Right kidney (tissue), 1 donor: ENCODE measurements at regions not wholly inside any gene's neighbourhood (a gene's known extent, or its start where the extent isn't known, plus 50 kb on each side); places are given as distances from the start of the nearest gene placed in this dataset.

Experiments used
- DNase-seq: peaks from one replicate; pipeline ENCODE4 v3.0.0-alpha.2; 2016

- DNase-seq = no peak
Measured at GRCh38 chr22:48870436-48870835, 957.2 kb downstream of the BRD1 start.

- no peak for DNase-seq
Measured at GRCh38 chr22:48869788-48870187, 957.9 kb downstream of the BRD1 start.

- no peak for DNase-seq
Measured at GRCh38 chr22:48869161-48869560, 958.5 kb downstream of the BRD1 start.

GRCh38 chr22:48868554-48868953, 959.1 kb downstream of the BRD1 start:
- DNase-seq = no peak

- DNase-seq = no peak
Measured at GRCh38 chr22:48867891-48868290, 959.8 kb downstream of the BRD1 start.

- no peak for DNase-seq
Measured at GRCh38 chr22:48866906-48867681, 960.6 kb downstream of the BRD1 start.

- DNase-seq = no peak
Measured at GRCh38 chr22:48864748-48865147, 962.9 kb downstream of the BRD1 start.

- DNase-seq = no peak
Measured at GRCh38 chr22:48863965-48864528, 963.6 kb downstream of the BRD1 start.

- no peak for DNase-seq
Measured at GRCh38 chr22:48860557-48860956, 967.1 kb downstream of the BRD1 start.

- DNase-seq = no peak
Measured at GRCh38 chr22:48858856-48859255, 968.8 kb downstream of the BRD1 start.

- DNase-seq = no peak
Measured at GRCh38 chr22:48858121-48858520, 969.6 kb downstream of the BRD1 start.

- DNase-seq = no peak
Measured at GRCh38 chr22:48857202-48857805, 970.4 kb downstream of the BRD1 start.

- DNase-seq = no peak
Measured at GRCh38 chr22:48856308-48856615, 971.4 kb downstream of the BRD1 start.

GRCh38 chr22:48855593-48856307, 971.9 kb downstream of the BRD1 start:
- DNase-seq = no peak

- DNase-seq = no peak
Measured at GRCh38 chr22:48855013-48855412, 972.7 kb downstream of the BRD1 start.

GRCh38 chr22:48853627-48854240, 973.9 kb downstream of the BRD1 start:
- DNase-seq = no peak

GRCh38 chr22:48851933-48852549, 975.6 kb downstream of the BRD1 start:
- DNase-seq = no peak

- DNase-seq = no peak
Measured at GRCh38 chr22:48850658-48851287, 976.9 kb downstream of the BRD1 start.

- DNase-seq = no peak
Measured at GRCh38 chr22:48849963-48850657, 977.6 kb downstream of the BRD1 start.

- DNase-seq = no peak
Measured at GRCh38 chr22:48849219-48849912, 978.3 kb downstream of the BRD1 start.

- no peak for DNase-seq
Measured at GRCh38 chr22:48846200-48846599, 981.5 kb downstream of the BRD1 start.
